Nephron (organoid): ENCODE measurements at regions not wholly inside any gene's neighbourhood (a gene's known extent, or its start where the extent isn't known, plus 50 kb on each side); places are given as distances from the start of the nearest gene placed in this dataset.

Experiments used
- H3K27ac Mint-ChIP-seq, 3 experiments: 2 replicates each; pipeline ENCODE4 v1.8.0; 2020; ENCODE audit warnings: mixed read lengths in 3 of 3, mild to moderate bottlenecking in 2 of 3, moderate library complexity in 1 of 3
- H3K27me3 Mint-ChIP-seq: 2 replicates; pipeline ENCODE4 v1.8.0; 2021; ENCODE audit warnings: low read depth, mild to moderate bottlenecking, moderate library complexity, mixed read lengths
- H3K36me3 Mint-ChIP-seq: 2 replicates; pipeline ENCODE4 v1.8.0; 2020; ENCODE audit warnings: low read depth, mixed read lengths
- H3K4me1 Mint-ChIP-seq: 2 replicates; pipeline ENCODE4 v1.8.0; 2020; ENCODE audit warnings: mixed read lengths
- H3K4me3 Mint-ChIP-seq, 3 experiments: 2 replicates each; pipeline ENCODE4 v1.8.0; 2020; ENCODE audit warnings: mild to moderate bottlenecking in 3 of 3, mixed read lengths in 3 of 3, moderate library complexity in 2 of 3
- H3K9me3 Mint-ChIP-seq: 2 replicates; pipeline ENCODE4 v1.8.0; 2020; ENCODE audit warnings: mixed read lengths
- TF ChIP-seq, protein P1 (sequence below), 3 experiments: fragments of 200-600 bp; sonication (generic); IDR thresholded peaks; one replicate each; pipeline ENCODE4 v1.5.0; 2021; ENCODE audit warnings: antibody characterized with exemption in 3 of 3; ENCODE audit not compliant: unreplicated experiment in 3 of 3

DNA sequence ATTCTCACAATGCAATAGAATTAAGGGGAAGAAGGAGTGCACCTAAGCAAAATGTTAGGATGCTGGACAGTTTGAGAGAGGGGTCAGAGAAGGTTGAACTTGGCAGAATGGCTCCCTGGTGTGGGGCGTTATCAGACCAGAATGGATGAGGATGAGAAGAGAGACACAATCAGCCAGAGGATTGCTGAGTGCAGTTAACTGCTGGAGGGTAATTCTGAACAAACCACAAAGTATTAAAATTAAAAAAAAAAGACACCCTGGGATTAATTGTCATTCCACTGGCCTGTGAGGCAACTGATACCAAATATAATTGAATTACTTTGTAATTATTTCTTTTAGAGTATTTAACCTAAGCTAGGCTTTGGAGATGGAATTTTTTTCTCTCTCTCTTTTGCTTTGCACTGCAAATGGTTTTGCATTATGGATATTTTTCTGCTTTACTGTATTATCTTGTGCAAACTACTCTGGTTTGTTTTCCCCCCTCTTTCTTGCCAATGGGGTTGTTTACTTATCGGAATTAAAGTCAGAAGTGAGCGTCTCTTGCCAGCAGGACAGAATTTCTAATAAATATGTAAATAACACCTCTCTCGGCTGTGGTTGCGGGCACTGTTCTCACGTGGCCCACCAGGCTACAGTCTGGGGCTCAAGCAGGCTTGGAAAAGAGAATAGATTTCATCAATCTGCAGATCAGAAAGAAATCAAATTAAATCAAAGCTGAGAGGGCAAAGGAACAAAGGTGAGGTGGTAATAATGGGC is 572.9 kb upstream of the CAMK1G start:
- TF ChIP-seq, protein P1, sequence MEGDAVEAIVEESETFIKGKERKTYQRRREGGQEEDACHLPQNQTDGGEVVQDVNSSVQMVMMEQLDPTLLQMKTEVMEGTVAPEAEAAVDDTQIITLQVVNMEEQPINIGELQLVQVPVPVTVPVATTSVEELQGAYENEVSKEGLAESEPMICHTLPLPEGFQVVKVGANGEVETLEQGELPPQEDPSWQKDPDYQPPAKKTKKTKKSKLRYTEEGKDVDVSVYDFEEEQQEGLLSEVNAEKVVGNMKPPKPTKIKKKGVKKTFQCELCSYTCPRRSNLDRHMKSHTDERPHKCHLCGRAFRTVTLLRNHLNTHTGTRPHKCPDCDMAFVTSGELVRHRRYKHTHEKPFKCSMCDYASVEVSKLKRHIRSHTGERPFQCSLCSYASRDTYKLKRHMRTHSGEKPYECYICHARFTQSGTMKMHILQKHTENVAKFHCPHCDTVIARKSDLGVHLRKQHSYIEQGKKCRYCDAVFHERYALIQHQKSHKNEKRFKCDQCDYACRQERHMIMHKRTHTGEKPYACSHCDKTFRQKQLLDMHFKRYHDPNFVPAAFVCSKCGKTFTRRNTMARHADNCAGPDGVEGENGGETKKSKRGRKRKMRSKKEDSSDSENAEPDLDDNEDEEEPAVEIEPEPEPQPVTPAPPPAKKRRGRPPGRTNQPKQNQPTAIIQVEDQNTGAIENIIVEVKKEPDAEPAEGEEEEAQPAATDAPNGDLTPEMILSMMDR (IDR thresholded peaks at IDR 0.05; ENCODE audit: unreplicated experiment in 3 of 3), result no peak
- H3K4me1 Mint-ChIP-seq, result no peaks in the 10 kb centered on the region
- H3K9me3 Mint-ChIP-seq, result peaks cover 6% of the 10 kb centered on the region
- no peaks in the 10 kb centered on the region for H3K36me3 Mint-ChIP-seq
- H3K27ac Mint-ChIP-seq, result no peak overlapping the region
- no peak overlapping the region for H3K4me3 Mint-ChIP-seq
- no peaks in the 10 kb centered on the region for H3K27me3 Mint-ChIP-seq

DNA sequence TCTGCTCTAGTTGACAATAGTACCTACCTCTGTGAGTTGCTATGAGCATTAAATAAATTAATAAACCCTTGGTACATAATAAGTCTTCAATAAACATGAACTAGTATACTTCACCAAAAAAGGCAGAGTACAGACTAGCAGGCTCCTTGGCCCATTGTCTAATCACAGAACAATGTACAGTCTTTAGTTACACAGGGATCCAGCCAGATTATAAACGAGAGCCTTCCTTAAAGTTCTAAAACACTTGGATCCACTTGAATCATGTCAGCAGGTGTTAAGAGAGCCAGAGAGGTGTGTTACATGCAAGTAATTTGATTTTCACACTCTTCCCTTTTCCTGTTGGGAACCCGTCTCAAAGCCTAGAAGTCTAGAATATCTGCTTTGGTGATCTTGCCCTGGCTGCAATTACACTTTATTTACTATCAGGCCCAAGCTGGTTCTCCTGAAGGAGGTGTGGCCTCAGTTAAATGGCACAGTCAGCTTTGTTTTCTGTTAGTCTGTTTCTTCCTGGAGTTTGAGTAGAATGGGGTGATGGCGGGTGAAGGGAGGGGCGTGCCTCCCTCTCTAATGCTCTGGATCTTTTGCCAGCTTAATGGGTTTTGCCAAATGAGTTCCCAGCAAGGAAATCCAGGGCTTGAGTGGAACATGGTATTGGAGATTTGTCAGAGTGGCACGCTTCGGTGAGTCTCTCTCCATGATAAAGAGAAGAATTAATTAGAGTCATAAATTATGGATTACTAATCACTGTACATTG is 570.9 kb upstream of the CAMK1G start:
- Mint-ChIP-seq H3K27ac (no peak overlapping the region), H3K36me3 (peaks cover under 1% of the 10 kb centered on the region), H3K4me3 (no peak overlapping the region), H3K9me3 (peaks cover 10% of the 10 kb centered on the region), H3K27me3 (no peaks in the 10 kb centered on the region), H3K4me1 (no peaks in the 10 kb centered on the region)
- TF ChIP-seq, protein P1 (IDR thresholded peaks at IDR 0.05; ENCODE audit: unreplicated experiment in 3 of 3), result no peak

DNA sequence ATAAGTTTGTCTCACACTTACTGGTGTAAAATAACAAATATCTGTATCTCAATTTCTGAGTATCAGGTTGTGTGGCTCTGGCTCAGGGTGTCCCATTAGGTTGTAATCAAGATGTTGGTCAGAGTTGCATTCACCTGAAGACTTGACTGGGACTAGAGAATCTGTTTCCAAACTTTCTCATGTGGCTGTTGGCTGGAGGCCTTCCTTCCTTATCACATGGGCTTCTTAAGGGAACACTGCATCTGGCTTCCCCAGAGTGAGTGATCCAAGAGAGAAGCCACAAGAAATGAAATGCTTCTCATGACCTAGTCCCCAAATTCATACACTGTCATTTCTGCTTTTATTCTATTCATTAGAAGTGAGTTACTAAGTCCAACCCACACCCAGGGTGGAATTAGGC is 568.4 kb upstream of the CAMK1G start:
- H3K36me3 Mint-ChIP-seq, result peaks cover 8% of the 10 kb centered on the region
- no peak overlapping the region for H3K4me3 Mint-ChIP-seq
- no peak overlapping the region for H3K27ac Mint-ChIP-seq
- TF ChIP-seq, protein P1 (IDR thresholded peaks at IDR 0.05; ENCODE audit: unreplicated experiment in 3 of 3), result no peak
- peaks cover 27% of the 10 kb centered on the region for H3K9me3 Mint-ChIP-seq
- H3K27me3 Mint-ChIP-seq, result no peaks in the 10 kb centered on the region
- H3K4me1 Mint-ChIP-seq, result no peaks in the 10 kb centered on the region

DNA sequence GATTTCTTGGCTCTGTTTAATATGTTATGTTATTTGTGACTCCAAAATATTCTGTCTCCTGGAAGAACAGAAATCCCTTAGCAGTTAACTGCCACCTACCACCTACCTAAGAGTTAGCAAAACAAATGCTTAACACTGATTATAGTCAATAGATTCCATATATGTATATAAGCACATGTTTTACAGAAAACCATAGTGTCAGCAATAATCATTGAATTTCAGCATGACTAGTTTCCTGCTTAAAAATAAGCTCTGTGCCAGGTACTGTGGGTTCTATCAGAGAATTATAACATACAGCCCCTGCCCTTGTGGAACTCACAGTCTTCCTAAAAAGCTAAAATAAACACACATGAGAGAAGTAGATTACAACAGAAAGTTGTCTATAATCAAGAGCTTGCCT is 561.9 kb upstream of the CAMK1G start:
- Mint-ChIP-seq H3K36me3 (peaks cover 8% of the 10 kb centered on the region), H3K9me3 (peaks cover 28% of the 10 kb centered on the region)

DNA sequence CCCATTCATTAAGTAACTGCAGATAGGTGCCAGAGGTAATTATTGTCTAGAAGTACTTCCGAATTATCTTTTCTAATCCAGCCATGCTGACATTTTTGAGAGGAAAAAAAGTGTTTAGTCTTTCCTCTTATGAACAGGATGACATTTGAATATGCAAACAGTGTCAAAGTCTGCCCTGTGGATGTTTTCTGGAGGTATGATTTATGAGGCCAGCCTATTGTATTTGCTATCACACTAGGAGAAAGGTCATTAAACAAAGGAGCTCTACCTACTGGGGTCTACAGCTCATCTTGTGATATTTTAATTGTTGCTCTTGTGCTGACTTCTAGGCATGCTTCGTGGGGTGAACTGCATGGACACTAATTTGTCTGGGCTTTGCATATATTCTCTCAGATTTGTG is 559.7 kb upstream of the CAMK1G start:
- no peaks in the 10 kb centered on the region for H3K4me1 Mint-ChIP-seq
- peaks cover 20% of the 10 kb centered on the region for H3K9me3 Mint-ChIP-seq
- no peak overlapping the region for H3K27ac Mint-ChIP-seq
- TF ChIP-seq, protein P1 (IDR thresholded peaks at IDR 0.05; ENCODE audit: unreplicated experiment in 3 of 3), result no peak
- no peaks in the 10 kb centered on the region for H3K27me3 Mint-ChIP-seq
- peaks cover 3% of the 10 kb centered on the region for H3K36me3 Mint-ChIP-seq
- no peak overlapping the region for H3K4me3 Mint-ChIP-seq

More for the DNA sequence above, 561.9 kb upstream of the CAMK1G start:
- Mint-ChIP-seq H3K27ac (no peak overlapping the region), H3K27me3 (no peaks in the 10 kb centered on the region), H3K4me3 (no peak overlapping the region), H3K4me1 (no peaks in the 10 kb centered on the region)
- TF ChIP-seq, protein P1 (IDR thresholded peaks at IDR 0.05; ENCODE audit: unreplicated experiment in 3 of 3), result no peak
